SKM-1 treated with dmso at 0.1 percent for 144 hours (cell line): ENCODE measurements at regions not wholly inside any gene's neighbourhood (a gene's known extent, or its start where the extent isn't known, plus 50 kb on each side); places are given as distances from the start of the nearest gene placed in this dataset.

ENCODE experiments used
- DNase-seq: peaks from one replicate; lab custom pipeline; 2025; ENCODE audit not compliant: unreplicated experiment; lab: John Stamatoyannopoulos, UW

DNA sequence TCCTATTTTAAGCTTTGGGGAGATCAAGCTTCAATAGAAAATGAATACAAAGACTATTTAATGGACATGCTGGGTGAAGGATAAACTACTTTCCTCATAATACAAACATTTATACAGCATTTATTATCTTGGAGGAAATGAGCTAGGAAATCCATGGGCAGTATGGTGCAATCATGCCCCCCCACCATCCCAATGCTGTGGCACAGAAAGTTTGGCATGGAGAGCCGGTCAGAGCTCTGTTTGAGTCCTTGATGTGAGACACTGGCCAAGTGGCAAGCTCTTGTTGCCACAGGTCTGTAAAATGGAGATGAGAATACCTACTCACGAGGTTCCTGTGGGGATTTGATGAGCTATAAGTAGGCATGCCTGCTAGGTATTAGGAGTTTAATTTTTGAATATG lies 120.6 kb downstream of the MAB21L3 start:
- no peak for DNase-seq

DNA sequence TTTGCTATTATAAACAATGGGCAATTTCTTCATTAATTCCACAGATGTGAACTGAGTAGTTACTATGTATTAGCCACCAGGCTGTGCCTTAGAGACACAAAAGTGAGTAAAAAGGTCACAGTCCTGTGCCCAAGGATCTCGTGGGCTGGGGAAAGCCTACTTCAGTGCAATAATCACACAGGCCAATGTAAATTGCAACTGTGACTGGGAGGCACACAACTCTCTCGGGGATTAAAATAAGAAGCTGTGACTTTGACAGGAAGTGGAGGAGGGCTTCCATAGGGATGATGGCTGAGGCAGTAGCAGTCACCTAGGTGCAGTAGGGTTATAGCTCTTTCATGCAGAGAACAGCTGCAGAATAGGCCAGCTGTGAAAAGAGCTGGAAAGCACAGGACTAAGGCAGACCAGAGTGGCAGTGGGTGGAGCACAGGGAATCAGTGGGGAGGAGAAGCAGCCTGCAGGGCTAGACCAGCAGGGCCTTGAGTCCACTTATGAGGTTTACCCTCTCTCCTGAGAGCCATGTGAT lies 121.9 kb downstream of the MAB21L3 start:
- no peak for DNase-seq

DNA sequence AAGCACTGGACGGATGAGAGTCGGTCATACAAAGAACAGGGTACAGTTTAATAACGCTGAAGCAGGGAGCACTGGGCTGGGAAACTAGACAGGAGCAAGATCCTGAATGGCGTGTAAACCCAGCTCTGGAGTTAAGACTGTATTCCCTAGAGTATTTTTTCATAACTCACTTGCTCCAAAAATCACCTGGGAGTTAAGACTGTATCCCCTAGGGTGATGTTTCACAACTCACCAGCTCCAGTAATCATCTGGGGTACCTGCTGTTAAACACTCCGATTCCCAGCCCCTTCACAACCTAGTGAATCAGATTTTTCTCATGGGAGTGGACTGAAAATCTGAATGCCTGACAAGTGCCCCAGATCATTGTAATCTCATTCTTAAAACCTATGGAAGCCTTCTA lies 123.2 kb downstream of the MAB21L3 start:
- no peak for DNase-seq

DNA sequence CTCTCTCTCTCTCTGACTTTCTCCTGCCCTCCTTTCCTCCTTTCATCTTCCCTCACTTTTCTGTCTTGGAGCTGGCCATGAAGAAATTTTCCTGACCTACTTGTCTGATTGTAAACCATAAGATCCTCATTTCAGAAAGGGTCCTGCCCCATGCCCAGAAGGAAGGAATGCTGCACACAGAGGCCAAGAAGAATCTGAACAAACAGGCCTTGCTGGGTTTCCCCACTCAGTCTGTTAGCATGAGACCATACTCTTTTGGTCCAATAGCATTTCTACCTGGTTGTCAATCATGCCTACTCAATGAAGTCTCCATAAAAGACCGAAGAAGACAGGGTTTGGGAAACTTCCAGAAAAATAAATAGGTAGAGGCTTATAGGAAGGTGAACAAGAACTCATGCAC lies 128.7 kb downstream of the MAB21L3 start:
- DNase-seq = no peak

DNA sequence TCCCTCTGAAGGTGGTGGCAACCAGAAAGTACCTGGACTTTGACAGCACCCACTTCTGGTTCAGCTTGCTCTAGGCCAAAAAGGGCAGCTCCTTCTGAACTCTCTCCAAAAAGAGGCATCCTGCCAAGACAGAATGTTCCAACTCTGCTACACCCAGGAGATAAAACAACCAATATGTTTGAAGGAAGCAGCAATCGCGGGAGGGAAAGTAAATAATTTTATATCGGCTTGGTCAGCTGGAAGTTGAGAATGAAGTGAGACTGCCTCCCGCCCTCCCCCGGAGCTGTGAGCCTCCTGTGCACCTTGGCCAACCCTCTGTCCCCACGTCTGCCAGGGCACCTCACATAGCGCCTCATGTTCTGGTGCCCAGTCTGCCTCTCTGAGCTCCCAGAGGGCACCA lies 130.3 kb upstream of the ATP1A1 start:
- DNase-seq = no peak

DNA sequence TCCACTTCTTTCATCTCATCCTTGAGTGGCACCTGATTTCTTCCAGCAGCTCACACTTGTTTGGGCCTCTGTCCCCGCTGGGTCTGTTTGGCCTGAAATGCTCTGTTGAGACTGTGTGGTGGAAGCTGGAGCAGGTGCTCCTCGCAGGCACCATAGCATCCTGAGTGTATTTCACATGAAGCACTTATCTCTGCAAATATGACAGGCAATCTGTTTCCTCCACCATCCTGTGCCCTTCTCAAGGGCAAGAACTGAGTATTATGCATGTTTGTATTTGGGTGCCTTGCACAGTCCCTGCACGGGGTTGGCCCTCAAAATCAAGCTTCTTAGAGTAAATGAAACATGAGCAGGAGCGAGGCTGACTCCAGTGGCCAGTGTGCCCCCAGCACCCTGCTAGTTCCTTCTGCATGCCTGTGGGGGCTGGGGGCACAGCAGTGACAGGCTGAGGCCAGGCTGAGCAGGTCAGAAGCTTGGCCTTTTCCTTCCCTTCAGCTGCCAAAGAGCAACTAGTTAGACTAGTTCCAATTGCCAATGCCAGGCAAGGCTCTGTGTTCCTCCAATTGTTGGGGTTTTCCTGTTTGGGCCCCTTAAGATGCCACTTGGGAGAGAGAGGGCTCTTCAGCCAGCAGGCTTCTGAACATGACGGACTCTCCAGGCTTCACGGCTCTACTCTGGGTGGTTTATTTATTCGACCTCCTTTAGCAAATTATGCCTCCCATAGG lies 129.6 kb upstream of the ATP1A1 start:
- DNase-seq = no peak

DNA sequence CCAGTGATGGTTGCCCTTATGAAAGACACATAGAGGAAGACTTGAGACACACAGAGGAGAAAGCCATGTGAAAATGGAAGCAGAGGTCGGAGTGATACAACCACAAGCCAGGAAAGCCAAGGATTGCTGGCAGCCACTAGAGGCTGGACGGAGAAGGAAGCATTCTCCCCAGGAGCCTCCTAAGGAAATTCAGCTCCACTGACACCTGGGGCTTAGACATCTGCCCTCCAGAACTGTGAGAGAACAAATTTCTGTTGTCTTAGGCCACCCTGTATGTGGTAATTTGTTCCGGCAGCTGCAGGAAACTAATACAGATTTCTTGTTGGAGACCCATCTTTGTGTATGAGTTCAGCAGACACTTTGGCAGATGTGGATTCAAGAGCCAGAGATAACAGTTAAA lies 126.9 kb upstream of the ATP1A1 start:
- no peak for DNase-seq

DNA sequence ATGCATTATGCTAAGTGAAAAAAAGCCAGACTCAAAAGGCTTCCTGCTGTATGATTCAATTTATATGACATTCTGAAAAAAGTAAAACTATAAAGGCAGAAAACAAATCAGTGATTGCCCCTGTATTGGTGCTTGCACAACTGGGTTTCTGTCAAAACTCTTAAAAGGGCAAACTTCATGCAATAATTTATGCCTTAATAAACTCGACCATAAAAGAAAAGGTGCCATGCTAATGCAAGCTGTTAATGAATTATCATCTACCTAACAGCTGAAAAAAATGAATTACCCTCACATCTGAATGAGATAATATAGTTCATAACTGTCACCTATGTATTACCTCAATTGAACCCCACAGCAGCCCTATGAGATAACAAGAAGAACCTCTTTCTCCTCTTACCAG lies 120.8 kb upstream of the ATP1A1 start:
- DNase-seq = no peak

DNA sequence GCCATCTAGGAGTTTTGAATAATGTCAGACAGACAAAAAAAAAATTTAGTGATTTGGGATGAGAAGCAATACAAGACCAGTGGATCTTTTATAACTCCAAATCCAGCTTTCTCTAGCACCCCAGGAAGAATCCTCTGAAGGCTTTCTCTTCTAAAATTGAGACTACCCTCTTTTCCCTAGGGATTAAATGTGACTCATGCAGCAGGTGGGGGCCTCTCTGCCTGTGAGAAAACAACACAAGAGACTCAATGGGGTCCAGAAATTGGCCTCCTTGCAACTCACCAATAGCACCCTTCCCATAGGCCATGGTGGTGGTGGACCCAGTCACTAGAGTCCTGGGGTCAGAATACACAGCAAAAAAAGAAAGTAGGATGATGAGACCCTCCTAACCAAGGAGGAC lies 120.3 kb upstream of the ATP1A1 start:
- DNase-seq = no peak

DNA sequence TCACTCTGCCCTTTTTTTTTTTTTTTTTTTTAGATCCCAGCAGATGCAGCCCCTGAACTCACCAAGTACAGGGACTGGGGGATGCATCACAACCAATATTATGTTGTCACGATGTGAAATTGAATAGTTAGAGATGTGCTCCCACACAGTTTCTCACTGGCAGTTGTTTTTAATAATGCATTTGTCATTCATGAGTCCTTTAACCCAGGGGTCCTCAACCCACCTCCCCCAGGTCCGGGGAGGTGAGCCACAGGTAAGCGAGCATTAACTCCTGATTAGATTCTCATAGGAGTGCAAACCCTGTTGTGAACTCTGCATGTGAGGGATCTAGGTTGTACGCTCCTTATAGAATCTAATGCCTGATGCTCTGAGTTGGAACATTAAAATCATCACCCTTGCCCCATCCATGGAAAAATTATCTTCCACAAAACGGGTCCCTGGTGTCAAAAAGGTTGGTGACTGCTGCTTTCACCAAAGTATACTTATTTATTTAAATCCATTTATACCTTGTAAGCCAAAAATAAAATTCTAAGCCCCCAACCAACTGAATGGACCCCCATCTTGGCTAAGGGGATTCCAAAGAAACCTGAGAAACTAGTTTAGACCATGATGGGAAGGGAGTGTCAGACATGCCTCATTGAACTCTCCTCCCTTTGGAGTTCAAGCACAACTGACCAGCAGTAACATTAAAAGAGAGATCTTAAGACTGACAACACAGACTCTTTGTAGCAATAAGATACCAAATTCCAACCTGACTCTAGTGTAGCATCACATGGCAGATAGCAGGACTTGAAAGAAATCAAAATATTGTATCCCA lies 119.3 kb upstream of the ATP1A1 start:
- DNase-seq = no peak

DNA sequence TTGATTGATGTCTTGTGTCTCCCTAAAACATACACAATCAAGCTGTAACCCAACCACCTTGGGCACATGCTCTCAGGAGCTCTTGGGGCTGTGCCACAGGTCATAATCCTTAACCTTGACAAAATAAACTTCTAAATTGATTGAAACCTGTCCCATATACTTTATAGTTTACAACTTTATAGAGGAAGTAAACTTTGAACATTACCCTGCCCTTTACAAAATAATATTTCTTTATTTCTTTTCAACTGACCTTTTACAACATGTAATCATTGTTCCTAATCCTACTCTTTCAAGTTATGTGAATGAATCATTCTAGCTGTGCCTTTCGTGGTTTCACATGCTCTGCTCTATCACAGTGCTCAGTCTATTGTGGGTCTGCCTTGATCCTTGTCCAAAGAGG lies 118.3 kb upstream of the ATP1A1 start:
- DNase-seq = no peak

DNA sequence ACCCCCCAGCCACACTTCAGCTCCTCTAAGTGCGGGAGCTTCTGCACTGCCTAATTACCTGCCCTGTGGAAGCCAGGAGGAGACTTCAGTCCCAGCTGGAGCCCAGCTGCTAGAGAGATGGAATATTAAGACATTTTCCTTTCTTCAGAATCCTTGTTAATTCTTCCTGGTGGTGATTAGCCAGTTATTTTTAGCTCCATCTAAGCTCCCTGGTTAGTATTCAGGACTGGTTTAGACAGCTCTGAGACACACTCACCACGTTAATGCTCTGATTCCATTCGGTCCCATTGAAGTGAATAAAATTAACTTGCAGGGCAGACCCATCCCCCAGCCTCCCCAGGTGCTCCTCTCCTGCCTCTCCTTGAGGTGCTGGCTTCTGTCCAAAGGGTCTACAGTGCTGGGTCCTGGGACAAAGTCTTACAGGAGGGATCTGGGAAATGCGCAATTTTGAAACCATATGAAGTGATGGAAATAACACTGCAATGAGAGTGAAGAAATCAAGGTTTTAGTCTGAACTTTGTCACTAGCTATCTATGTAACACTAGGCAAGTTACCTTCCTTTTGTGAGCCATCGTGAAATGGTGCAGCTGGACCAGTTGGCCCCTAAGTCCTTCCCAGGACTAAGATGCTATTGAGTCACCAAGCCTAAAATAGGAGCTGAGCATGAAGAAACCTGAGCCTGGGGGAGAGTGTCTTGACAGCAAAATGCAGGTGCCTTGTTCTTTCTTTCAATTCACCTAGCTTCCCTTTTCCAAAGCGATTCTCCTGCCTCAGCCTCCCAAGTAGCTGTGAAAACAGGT lies 117.4 kb upstream of the ATP1A1 start:
- no peak for DNase-seq

DNA sequence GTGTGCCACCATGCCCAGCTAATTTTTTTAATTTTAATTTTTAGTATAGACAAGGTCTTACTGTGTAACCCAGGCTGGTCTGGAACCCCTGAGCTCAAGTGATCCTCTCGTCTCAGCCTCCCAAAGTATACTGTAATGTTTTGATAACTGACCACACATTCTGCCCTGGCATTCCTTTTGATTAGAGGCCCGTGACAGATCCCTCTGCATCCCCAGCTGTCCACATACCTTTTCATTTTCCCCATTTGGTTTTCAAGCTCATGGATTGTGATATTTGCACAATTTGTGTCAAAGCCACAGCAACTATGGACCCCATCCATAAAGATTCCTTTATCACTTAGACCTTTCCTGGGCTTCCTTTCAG lies 116.8 kb upstream of the ATP1A1 start:
- no peak for DNase-seq

DNA sequence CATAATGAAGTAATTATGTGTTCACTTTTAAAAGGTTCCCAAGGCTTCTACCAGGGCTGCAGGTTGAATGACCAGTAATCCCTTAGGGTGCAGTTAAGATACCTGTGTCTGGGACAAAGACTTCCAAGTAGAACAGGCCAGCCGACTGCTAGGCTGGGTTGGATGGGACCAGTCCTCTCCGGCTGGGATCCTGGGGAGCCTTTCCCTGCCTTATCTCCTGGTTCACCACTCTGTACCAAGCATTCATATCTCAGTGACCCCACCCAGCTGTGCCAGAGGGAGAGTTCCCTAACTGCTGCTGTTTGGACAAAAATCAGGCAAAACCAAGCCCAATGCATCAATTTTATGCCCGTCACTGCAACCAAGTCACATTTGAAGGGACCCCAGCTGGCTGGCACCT lies 116.2 kb upstream of the ATP1A1 start:
- no peak for DNase-seq

DNA sequence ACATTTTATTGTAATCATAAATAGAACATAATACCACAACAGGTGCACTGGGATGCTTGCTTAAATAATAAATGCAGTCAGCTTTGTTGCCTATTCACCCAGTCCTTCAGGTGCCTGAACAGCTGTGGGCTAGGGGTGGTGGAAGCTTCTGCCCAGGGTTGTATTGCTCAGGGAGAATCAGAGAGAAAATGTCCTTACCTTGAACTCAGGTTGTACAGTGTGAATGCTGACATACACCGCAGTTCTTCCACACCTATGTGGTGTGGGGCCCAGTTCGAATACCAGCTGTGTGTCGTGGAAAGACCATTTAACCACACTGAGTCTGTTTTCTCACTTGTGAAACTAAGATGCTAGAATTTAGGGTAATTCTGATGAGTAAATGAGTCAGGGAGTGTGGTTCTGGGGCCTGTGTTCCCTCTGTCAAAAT lies 115.7 kb upstream of the ATP1A1 start:
- no peak for DNase-seq

DNA sequence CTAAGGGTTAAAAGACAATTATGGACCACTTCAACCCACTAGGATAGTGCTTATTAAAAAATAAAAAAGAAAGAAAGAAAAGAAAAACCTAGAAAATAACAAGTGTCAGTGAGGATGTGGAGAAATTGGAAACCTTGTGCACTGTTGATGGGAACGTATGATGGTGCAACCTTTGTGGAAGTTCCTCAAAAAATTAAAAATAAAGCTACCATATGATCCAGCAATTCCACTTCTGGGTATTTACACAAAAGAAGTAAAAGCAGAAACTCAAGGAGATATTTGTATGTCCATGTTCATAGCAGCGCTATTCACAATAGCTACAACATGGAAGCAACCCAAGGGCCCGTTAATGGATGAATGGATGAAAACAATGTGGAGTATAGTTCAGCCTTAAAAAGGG lies 115.2 kb upstream of the ATP1A1 start:
- DNase-seq = no peak

DNA sequence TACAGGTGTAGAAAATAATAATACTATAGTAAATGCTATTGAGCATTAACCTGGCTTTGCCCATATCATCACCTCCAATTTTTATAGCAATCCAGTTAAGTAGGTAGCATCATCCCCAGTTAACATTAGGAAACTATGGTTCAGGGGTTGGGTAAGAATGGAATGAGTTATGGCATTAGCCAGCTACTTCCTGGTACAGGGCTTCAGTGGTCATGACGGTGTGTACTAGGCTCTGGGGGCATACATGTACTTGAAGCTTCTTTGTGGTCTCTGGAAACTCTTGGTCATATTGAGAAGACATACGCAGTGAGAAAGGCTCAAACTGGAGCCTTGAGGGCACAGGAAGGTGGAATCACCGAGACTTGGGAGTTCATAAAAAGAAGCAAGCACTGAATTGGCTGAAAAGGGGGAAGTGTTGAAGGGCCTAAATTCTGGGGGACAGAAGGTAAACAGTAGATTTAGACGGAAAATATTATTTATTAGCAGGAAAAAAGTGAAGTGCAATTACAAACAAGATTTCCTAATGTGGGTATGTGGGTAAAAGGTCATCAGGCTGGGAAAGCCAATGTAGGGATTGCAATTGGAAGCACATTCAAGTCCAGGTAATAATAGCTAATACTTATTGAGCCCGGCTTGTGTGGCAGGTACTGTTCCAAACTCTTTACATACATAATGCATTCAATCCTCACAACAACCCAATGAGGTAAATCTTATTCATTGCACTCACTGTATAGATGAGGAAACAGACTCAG lies 114.2 kb upstream of the ATP1A1 start:
- DNase-seq = no peak

DNA sequence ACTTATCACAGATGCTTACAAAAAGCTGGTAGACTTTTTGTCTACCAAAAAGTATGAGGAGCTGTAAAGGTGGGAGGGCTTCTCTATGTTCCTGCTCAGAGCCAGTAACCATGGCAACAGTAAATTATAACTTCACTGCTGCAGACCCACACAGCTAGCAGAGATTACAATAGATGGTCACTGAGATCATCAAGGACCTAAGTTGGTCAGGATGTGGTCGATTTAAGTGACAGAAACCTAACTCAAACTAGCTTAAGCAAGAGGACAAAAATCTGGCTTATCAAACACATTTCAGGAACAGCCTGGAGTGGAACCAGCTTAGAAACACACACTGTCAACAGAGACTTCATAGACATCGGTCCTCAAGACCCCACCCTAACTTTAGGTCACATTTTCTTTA lies 113.4 kb upstream of the ATP1A1 start:
- no peak for DNase-seq

DNA sequence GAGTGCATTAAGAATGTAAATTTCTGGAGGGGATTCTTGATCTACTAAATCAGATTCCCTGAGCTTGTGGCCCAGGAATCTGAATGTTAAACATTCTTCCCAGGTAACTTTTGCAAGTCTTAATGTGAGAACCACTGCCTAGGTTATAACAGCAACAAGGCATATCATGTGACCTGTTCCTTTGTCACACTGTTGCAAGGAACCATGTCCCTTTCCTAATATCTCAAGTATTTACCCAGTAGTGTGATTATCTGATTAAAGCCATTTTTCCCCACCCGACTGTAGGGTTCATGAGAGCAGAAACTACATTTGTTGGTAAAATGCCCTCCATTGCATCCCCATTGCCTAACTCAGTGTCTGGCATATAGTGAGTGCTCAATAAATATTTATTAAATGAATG lies 112.9 kb upstream of the ATP1A1 start:
- DNase-seq = no peak

DNA sequence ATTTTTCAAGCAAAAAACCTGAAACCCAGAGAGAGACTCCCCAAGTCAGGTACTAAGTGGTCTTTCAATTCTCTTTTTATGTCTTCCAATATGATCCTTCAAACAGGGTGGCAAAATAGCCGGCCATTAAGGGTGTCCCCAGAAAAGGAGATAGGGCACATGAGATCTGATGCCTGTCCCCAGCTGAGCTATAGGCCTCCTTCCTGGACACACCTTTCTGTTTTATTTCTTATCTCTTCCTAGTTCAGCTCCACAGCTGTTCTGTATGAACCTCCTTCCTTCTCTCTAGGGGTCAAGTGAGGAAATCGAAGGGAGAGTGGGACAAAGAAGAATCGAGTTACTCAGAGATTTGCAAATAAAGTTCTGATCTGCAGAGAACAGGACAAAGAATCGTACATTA lies 112.4 kb upstream of the ATP1A1 start:
- no peak for DNase-seq

DNA sequence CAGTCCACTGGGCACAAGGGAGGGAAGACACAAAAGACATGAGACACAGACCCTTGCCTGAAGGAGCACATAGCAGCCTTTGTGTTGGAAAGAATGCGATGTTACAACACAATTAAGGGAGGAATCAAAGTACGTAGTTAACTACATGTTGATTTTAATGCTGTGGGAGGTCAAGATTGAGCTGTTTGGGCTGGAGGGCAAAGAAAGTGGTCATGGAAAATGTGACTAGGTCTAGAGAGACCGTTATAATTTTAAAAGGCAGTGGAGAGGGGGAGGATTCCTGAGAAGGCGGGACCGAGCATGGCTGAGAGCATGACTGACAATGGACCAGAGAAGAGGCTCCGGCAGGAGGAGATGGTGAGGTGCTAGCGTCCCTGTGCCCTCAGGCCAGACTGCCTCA lies 111.8 kb upstream of the ATP1A1 start:
- DNase-seq = no peak
